GM23338 (cell line): ENCODE measurements at regions not wholly inside any gene's neighbourhood (a gene's known extent, or its start where the extent isn't known, plus 50 kb on each side); places are given as distances from the start of the nearest gene placed in this dataset.

ENCODE experiments used
- EZH2 ChIP-seq: fragments of 200-600 bp; sonication (generic); IDR thresholded peaks from one replicate; pipeline ENCODE4 v1.8.0; 2017; ENCODE audit warnings: antibody characterized with exemption, mild to moderate bottlenecking, low read depth; ENCODE audit not compliant: unreplicated experiment
- EZH2phosphoT487 ChIP-seq: fragments of 200-600 bp; sonication (generic); IDR thresholded peaks from one replicate; pipeline ENCODE4 v1.8.1; 2018; ENCODE audit warnings: antibody characterized with exemption; ENCODE audit not compliant: unreplicated experiment
- TF ChIP-seq, protein P1 (sequence below), 2 experiments: fragments of 200-600 bp in 1 of 2; sonication (generic) in 1 of 2; conservative IDR thresholded peaks; 2 replicates each; pipeline versions ENCODE4 v1.5.1 to v1.6.1; 2016 to 2017; ENCODE audit warnings: antibody characterized with exemption in 2 of 2, low read depth in 2 of 2, mild to moderate bottlenecking in 2 of 2, moderate library complexity in 1 of 2

- TF ChIP-seq, protein P1, sequence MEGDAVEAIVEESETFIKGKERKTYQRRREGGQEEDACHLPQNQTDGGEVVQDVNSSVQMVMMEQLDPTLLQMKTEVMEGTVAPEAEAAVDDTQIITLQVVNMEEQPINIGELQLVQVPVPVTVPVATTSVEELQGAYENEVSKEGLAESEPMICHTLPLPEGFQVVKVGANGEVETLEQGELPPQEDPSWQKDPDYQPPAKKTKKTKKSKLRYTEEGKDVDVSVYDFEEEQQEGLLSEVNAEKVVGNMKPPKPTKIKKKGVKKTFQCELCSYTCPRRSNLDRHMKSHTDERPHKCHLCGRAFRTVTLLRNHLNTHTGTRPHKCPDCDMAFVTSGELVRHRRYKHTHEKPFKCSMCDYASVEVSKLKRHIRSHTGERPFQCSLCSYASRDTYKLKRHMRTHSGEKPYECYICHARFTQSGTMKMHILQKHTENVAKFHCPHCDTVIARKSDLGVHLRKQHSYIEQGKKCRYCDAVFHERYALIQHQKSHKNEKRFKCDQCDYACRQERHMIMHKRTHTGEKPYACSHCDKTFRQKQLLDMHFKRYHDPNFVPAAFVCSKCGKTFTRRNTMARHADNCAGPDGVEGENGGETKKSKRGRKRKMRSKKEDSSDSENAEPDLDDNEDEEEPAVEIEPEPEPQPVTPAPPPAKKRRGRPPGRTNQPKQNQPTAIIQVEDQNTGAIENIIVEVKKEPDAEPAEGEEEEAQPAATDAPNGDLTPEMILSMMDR (conservative IDR thresholded peaks at IDR 0.05; ENCODE audit: low read depth in 2 of 2), result no peak
- no peak for TF ChIP-seq EZH2
- no peak for TF ChIP-seq EZH2phosphoT487
These were observed 64.3 kb upstream of the LRRN1 start for GRCh38 chr3:3734881-3735280.
